ENCODE measurements at regions not wholly inside any gene's neighbourhood (a gene's known extent, or its start where the extent isn't known, plus 50 kb on each side); places are given as distances from the start of the nearest gene placed in this dataset.

- Histone ChIP-seq H3K4me3 (ENCODE audit: extremely low read depth in 1 of 4, insufficient read depth in 2 of 4, low read depth in 3 of 4, low read length in 4 of 4) (no peak overlapping the region), H3K27ac (ENCODE audit: low read depth, low read length) (no peak overlapping the region), H3K4me1 (replicated peaks in 1 of 4; ENCODE audit: control insufficient read depth in 3 of 4, insufficient read depth in 4 of 4, low read length in 3 of 4) (no peaks in the 10 kb centered on the region), H4K5ac (ENCODE audit: insufficient read length, low read depth, low read length) (no peak overlapping the region), H3K27me3 (replicated peaks in 1 of 4; ENCODE audit: control insufficient read depth in 3 of 4, extremely low read depth in 1 of 4, insufficient read depth in 3 of 4, low read length in 3 of 4) (no peaks in the 10 kb centered on the region), H2BK120ac (replicated peaks; ENCODE audit: low read depth, low read length) (no peak overlapping the region), H3K79me2 (ENCODE audit: control insufficient read depth in 1 of 2, insufficient read depth in 2 of 2, low read length in 2 of 2) (no peaks in the 10 kb centered on the region), H3K14ac (ENCODE audit: insufficient read length) (no peak overlapping the region), H4K8ac (ENCODE audit: extremely low read depth, insufficient read depth, low read length) (no peak overlapping the region), H3K9ac (replicated peaks in 1 of 4; ENCODE audit: extremely low read depth in 1 of 4, low read depth in 3 of 4, low read length in 3 of 4) (no peak overlapping the region), H4K91ac (replicated peaks; ENCODE audit: insufficient read length, low read length) (no peak overlapping the region), H3K4me2 (ENCODE audit: insufficient read depth in 1 of 2, low read depth in 2 of 2, low read length in 2 of 2) (no peak overlapping the region), H3K23ac (ENCODE audit: insufficient read length) (no peak overlapping the region), H2AFZ (ENCODE audit: low read length) (no peak overlapping the region), H3K36me3 (ENCODE audit: control insufficient read depth in 2 of 4, insufficient read depth in 4 of 4, low read length in 3 of 4) (no peaks in the 10 kb centered on the region), H3K18ac (ENCODE audit: extremely low read depth, low read length) (no peak overlapping the region), H3K23me2 (ENCODE audit: low read depth, low read length) (no peaks in the 10 kb centered on the region), H2BK20ac (ENCODE audit: low read length) (no peak overlapping the region), H4K20me1 (replicated peaks in 1 of 2; ENCODE audit: control insufficient read depth in 1 of 2, insufficient read depth in 2 of 2, low read length in 2 of 2) (no peaks in the 10 kb centered on the region), H3K9me3 (ENCODE audit: insufficient read depth in 2 of 2, low read depth in 1 of 2, low read length in 1 of 2) (0 out of 4 replicates have a peak, but pooled peaks cover 0 to 3% of the 10 kb centered on the region in 2 experiments), H2AK5ac (ENCODE audit: low read depth, low read length) (no peak overlapping the region), H3K4ac (replicated peaks; ENCODE audit: insufficient read length, low read depth, low read length) (no peak overlapping the region), H3K56ac (replicated peaks; ENCODE audit: insufficient read length, low read depth, low read length) (no peak overlapping the region), H3K79me1 (ENCODE audit: low read depth, low read length) (no peaks in the 10 kb centered on the region), H2BK15ac (ENCODE audit: low read length) (no peak overlapping the region), H2BK12ac (ENCODE audit: low read depth, low read length) (no peak overlapping the region), H2BK5ac (ENCODE audit: low read depth, low read length) (no peak overlapping the region)
- ChIA-PET CTCF (ENCODE audit: partially characterized antibody) (interaction anchor here (0.6 to 1.0 kb wide), 6 partner anchors 218 to 1515 kb away, joined by 3 to 5 read pairs (median 3); no protein-coding TSS in a partner anchor), POLR2A (ENCODE audit: partially characterized antibody) (no interaction called here)
- TF ChIP-seq ZNF274 (IDR thresholded peaks at IDR 0.05; ENCODE audit: borderline replicate concordance, extremely low read depth, low read length) (no peak), CEBPB (IDR thresholded peaks at IDR 0.05; ENCODE audit: low read depth, low read length) (no peak), GTF2F1 (IDR thresholded peaks at IDR 0.05; ENCODE audit: borderline replicate concordance, low read depth, low read length) (no peak), BACH1 (IDR thresholded peaks at IDR 0.05; ENCODE audit: low read length) (no peak), NANOG (IDR thresholded peaks at IDR 0.05; ENCODE audit: insufficient read depth, low read depth, low read length, poor library complexity, severe bottlenecking) (no peak), SIRT6 (IDR thresholded peaks at IDR 0.05; ENCODE audit: low read length) (no peak), SP2 (IDR thresholded peaks at IDR 0.05; ENCODE audit: low read length) (no peak), RNF2 (IDR thresholded peaks at IDR 0.05; ENCODE audit: borderline replicate concordance, low read depth, low read length, missing control alignments, poor library complexity, severe bottlenecking) (no peak), POLR2A (IDR thresholded peaks at IDR 0.05; ENCODE audit: control extremely low read depth in 1 of 2, low read depth in 2 of 2, low read length in 2 of 2) (no peak), PHF8 (conservative IDR thresholded peaks at IDR 0.05; ENCODE audit: low read depth, low read length) (no peak), RAD21 (IDR thresholded peaks at IDR 0.05 in 1 of 2, conservative IDR thresholded peaks at IDR 0.05 in 1 of 2; ENCODE audit: low read depth in 2 of 2, low read length in 2 of 2) (no peak), FOSL1 (IDR thresholded peaks at IDR 0.05; ENCODE audit: insufficient read depth, low read depth, low read length) (no peak), EGR1 (IDR thresholded peaks at IDR 0.05; ENCODE audit: borderline replicate concordance, low read depth, low read length) (no peak), CTBP2 (IDR thresholded peaks at IDR 0.05; ENCODE audit: borderline replicate concordance, insufficient read depth, insufficient read length, low read length) (no peak), CHD1 (IDR thresholded peaks at IDR 0.05; ENCODE audit: low read depth, low read length) (no peak)
- DNase-seq (ENCODE audit: low read depth in 1 of 2, low spot score in 2 of 2) (no peak), FAIRE-seq (no peak)
- WGBS, 2 experiments (ENCODE audit: extremely low coverage in 1 of 2, insufficient coverage in 1 of 2, insufficient read length in 1 of 2, insufficient replicate concordance in 2 of 2, low coverage in 1 of 2, low lambda C conversion rate in 2 of 2, missing lambda C conversion rate in 1 of 2) = 92% methylated on average over 3 of the region's 3 CpGs; no CpG with 5 or more reads in 1 of the 2 experiments
Observed at GRCh38 chr18:67218556-67218955, 298.0 kb downstream of the DSEL start.

All from H1 (cell line).